SK-N-MC (cell line): ENCODE measurements at regions not wholly inside any gene's neighbourhood (a gene's known extent, or its start where the extent isn't known, plus 50 kb on each side); places are given as distances from the start of the nearest gene placed in this dataset.

Source experiments
- DNase-seq: peaks from one replicate; pipeline ENCODE4 v3.0.0-alpha.2; 2011; ENCODE audit warnings: low read depth, low spot score
- H3K27ac ChIP-seq: fragments of 200-600 bp; sonication (generic); 2 replicates; pipeline ENCODE4 v1.5.1; 2016; ENCODE audit warnings: mixed run types
- H3K36me3 ChIP-seq: fragments of 200-600 bp; sonication (generic); 2 replicates; pipeline ENCODE4 v1.6.1; 2017; ENCODE audit warnings: antibody characterized with exemption, low read length, mixed read lengths; ENCODE audit not compliant: insufficient read depth
- H3K4me3 ChIP-seq: fragments of 200-600 bp; sonication (generic); 2 replicates; pipeline ENCODE4 v1.5.1; 2016
- H3K9ac ChIP-seq: fragments of 200-600 bp; sonication (generic); 2 replicates; pipeline ENCODE4 v1.8.0; 2017; ENCODE audit warnings: mixed run types, mixed read lengths; ENCODE audit not compliant: insufficient read length
- H3K9me3 ChIP-seq: fragments of 200-600 bp; sonication (generic); 2 replicates; pipeline ENCODE4 v1.6.1; 2017; ENCODE audit warnings: low read depth, mild to moderate bottlenecking, antibody characterized with exemption, low read length, moderate library complexity, mixed read lengths
- EZH2 ChIP-seq: fragments of 200-600 bp; sonication (generic); IDR thresholded peaks from one replicate; pipeline ENCODE4 v1.6.1; 2017; ENCODE audit warnings: antibody characterized with exemption
- FOXP2 ChIP-seq: optimal IDR thresholded peaks from 2 replicates; pipeline ENCODE3; 2011; ENCODE audit warnings: mild to moderate bottlenecking, moderate library complexity; ENCODE audit not compliant: insufficient read depth; ENCODE audit errors: extremely low read length, control extremely low read depth
- POLR2AphosphoS5 ChIP-seq: IDR thresholded peaks from 2 replicates; pipeline ENCODE4 v1.6.1; 2012; ENCODE audit warnings: mild to moderate bottlenecking, low read depth, low read length, borderline replicate concordance

DNA sequence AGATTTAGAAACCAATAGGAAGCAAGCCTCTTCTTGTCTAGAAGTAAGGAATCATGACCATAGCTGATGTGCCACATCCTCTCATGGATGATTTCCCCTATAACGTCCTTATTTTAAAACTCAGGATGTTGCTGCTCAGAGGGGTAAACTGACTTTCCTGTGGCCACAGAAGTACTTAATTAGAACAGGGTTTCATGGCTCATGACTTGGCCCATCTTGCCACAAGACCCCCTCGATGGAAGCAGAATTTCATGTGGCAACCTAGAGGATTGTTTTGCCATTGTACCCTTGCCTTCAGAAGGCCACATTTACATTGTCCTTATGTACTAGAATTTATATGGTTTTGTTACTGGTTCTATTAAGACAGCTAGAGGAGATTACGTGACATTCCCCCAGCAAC is 173.5 kb upstream of the PELI2 start:
- TF ChIP-seq EZH2, result no peak
- no peak for TF ChIP-seq FOXP2
- no peak for TF ChIP-seq POLR2AphosphoS5
- Histone ChIP-seq H3K9me3 (no peaks in the 10 kb centered on the region), H3K27ac (no peak overlapping the region), H3K36me3 (no peaks in the 10 kb centered on the region), H3K9ac (no peak overlapping the region), H3K4me3 (no peak overlapping the region)
- no peak for DNase-seq

DNA sequence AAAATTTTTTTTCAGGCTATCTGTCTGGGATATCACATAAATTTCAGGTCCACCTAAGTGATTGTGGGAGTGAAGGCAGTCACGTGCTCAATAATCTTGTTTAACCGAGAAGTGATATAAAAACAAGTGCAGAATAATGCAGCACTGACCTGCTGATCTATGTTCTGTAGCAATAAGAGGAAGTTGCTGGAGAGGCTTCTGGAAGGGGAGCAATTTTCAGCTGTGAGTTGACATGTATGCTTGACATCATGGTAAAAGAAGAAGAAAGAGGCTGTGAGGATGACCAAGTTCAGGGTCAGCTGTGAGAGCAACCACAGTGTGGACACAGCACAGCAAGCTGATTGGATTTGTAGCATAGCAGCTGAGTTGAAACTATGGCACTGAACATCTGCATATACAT is 172.0 kb upstream of the PELI2 start:
- no peak overlapping the region for H3K9ac ChIP-seq
- H3K36me3 ChIP-seq, result no peaks in the 10 kb centered on the region
- no peaks in the 10 kb centered on the region for H3K9me3 ChIP-seq
- TF ChIP-seq POLR2AphosphoS5 (no peak), EZH2 (no peak), FOXP2 (no peak)
- DNase-seq, result no peak
- H3K27ac ChIP-seq, result no peak overlapping the region
- H3K4me3 ChIP-seq, result no peak overlapping the region

DNA sequence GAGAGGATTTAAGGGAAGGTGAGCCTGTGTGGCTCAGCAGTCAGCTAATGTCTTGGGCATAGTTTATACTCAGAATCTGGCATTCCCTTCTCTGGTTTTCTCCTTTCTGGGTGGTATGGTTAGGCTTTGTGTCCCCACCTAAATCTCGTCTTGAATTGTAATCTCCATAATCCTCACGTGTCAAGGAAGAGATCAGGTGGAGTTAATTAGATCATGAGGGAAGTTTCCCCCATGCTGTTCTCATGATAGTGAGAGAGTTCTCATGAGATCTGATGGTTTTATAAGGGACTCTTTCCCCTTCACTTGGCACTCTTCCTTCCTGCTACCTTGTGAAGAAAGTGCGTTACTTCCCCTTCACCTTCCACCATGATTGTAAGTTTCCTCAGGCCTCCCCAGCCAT is 169.8 kb upstream of the PELI2 start:
- no peak overlapping the region for H3K9ac ChIP-seq
- no peaks in the 10 kb centered on the region for H3K36me3 ChIP-seq
- no peak for DNase-seq
- no peak overlapping the region for H3K27ac ChIP-seq
- H3K9me3 ChIP-seq, result no peaks in the 10 kb centered on the region
- TF ChIP-seq EZH2 (no peak), FOXP2 (no peak), POLR2AphosphoS5 (no peak)
- no peak overlapping the region for H3K4me3 ChIP-seq

DNA sequence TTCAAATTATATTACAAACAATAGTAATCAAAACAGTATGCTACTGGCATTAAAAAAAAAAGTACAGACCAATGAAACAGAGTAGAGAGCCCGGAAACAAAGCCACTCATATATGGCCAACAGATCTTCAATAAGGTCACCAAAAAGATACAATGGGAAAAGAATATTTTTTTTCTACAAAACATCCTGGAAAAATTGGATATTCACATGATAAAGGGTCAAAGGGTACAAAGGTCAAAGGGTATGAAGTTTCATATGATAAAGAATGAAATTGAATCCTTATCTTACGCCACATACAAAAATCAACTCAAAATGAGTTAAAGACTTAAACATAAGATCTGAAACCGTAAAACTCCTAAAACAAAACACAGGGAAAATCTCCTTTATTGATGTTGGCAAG is 168.5 kb upstream of the PELI2 start:
- TF ChIP-seq POLR2AphosphoS5 (no peak), EZH2 (no peak), FOXP2 (no peak)
- H3K36me3 ChIP-seq, result no peaks in the 10 kb centered on the region
- DNase-seq, result no peak
- H3K9ac ChIP-seq, result no peak overlapping the region
- H3K27ac ChIP-seq, result no peak overlapping the region
- H3K4me3 ChIP-seq, result no peak overlapping the region
- no peaks in the 10 kb centered on the region for H3K9me3 ChIP-seq

DNA sequence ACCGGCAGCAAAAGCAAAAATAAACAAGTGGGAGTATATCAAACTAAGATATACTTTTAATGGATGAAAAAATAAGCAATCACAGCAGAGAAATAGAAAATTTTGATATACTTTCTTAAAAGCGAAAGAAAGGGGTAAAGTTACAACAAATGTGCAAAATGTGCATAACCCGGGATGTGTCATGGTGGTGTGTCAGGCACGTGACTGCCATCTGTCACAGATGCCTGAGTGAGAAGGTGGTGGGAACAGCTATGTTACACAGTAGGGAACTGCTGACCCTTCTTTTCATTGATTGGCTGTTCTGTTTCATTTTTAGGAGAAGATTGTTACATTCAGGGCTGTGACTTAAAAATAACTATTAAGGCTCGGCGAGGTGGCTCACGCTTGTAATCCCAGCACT is 168.1 kb upstream of the PELI2 start:
- no peak for TF ChIP-seq EZH2
- no peak for TF ChIP-seq FOXP2
- TF ChIP-seq POLR2AphosphoS5, result no peak
- DNase-seq, result no peak

DNA sequence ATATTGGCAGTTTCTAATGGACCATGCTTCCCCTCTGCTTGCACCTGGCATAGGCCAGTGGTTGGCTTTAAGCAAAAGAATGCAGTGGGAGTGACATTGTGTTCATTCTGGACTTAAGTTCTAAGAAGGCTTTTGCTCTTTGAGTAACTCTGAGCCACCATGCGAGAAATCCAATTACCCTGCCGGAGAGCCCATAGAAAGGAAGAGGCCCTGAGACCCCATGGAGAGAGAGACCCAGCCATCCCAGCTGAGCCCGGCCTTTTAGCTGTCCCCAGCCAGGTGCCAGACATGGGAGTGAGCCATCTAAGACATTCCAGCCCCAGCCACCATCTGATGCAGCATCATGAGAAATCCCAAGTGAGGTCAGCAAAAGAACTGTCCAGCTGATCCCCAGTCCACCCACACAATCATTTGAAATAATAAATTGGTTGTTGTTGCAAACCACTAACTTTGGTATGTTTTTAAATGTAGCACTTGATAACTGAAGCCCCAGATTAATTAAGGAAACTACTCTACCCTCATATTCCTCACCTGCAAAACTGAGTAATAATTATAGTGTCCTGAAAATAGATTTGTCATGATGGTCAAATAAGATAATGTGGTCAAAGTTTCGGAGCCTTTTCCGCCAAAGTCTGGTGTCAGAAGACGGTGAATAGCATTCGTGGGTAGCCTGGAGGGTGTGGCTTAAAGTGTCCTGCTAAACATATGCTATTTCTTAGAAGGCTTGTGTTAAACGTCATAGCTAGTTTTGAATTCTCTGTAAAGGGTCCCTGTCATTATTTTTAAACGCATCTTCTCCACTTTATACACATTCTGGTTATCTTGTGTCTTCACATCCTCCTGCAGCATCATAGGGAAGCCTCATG is 166.6 kb upstream of the PELI2 start:
- H3K27ac ChIP-seq, result no peak overlapping the region
- no peak for DNase-seq
- no peaks in the 10 kb centered on the region for H3K9me3 ChIP-seq
- no peak overlapping the region for H3K9ac ChIP-seq
- TF ChIP-seq POLR2AphosphoS5 (no peak), EZH2 (no peak), FOXP2 (no peak)
- no peak overlapping the region for H3K4me3 ChIP-seq
- no peaks in the 10 kb centered on the region for H3K36me3 ChIP-seq

More for the DNA sequence above, 168.1 kb upstream of the PELI2 start:
- H3K36me3 ChIP-seq, result no peaks in the 10 kb centered on the region
- no peak overlapping the region for H3K4me3 ChIP-seq
- no peaks in the 10 kb centered on the region for H3K9me3 ChIP-seq
- H3K9ac ChIP-seq, result no peak overlapping the region
- no peak overlapping the region for H3K27ac ChIP-seq

DNA sequence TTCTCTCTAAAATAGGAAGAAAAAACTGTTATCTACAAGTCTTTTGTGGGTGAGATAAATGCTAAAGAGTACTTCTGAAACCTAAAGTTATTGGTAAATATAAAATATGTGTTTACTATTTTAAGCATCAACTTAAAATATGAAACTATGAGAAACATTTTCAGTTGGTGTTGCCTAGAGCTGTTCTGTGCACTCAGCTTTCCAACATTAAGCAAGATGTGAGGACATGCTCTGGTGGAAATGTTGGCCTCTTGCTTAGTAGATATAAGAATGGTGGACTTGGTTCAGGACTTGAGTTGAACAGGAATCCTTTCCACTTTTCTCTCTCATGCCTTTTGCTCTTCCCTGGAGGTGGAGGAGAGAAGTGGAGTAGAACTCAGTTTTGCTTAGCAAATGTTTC is 164.1 kb upstream of the PELI2 start:
- no peak for DNase-seq
- TF ChIP-seq POLR2AphosphoS5 (no peak), EZH2 (no peak), FOXP2 (no peak)
- Histone ChIP-seq H3K36me3 (no peaks in the 10 kb centered on the region), H3K9me3 (no peaks in the 10 kb centered on the region), H3K4me3 (no peak overlapping the region), H3K27ac (no peak overlapping the region), H3K9ac (no peak overlapping the region)

DNA sequence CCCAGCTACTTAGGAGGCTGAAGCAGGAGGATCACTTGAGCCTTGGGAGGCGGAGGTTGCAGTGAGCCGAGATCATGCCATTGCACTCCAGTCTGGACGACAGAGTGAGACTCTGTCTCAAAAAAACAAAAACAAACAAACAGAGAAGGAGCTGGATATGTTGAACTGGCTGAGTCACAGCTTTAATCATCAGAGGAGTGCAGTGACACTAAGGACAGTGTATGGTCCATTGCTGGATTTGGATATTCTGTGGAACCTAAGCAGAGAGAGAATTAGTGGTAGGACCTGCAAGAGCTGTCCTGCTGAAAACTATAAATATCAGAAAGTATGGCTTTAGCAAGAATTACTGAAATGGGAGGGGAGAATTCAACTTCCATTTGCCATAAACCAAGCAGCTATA is 163.0 kb upstream of the PELI2 start:
- Histone ChIP-seq H3K27ac (no peak overlapping the region), H3K36me3 (no peaks in the 10 kb centered on the region), H3K9me3 (no peaks in the 10 kb centered on the region), H3K4me3 (no peak overlapping the region), H3K9ac (no peak overlapping the region)
- TF ChIP-seq EZH2 (no peak), POLR2AphosphoS5 (no peak), FOXP2 (no peak)
- no peak for DNase-seq

DNA sequence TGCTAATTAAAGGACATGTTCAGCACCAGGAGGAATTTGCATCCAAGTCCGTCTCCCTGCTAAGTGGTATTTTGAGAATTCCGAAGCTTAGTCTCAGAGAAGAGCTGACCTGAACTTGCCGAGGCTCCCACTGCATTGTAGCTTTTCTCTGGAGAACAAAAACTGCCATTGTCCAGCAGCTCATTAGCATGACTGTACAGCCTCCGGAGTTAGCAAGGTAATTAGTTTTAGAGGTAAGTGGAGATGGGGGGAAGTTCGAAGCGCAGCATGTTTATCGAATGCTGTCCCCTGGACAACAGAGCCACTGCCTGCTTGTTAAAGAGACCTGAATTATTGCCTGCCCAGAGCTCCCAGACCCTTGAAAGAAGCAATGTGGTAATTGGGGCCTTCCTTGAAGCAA is 160.3 kb upstream of the PELI2 start:
- no peak overlapping the region for H3K27ac ChIP-seq
- H3K9me3 ChIP-seq, result no peaks in the 10 kb centered on the region
- no peak for DNase-seq
- no peak overlapping the region for H3K4me3 ChIP-seq
- H3K36me3 ChIP-seq, result no peaks in the 10 kb centered on the region
- TF ChIP-seq EZH2, result no peak
- no peak for TF ChIP-seq FOXP2
- no peak for TF ChIP-seq POLR2AphosphoS5
- H3K9ac ChIP-seq, result no peak overlapping the region
